Astrocyte (in vitro differentiated cells and primary cell): ENCODE measurements at regions not wholly inside any gene's neighbourhood (a gene's known extent, or its start where the extent isn't known, plus 50 kb on each side); places are given as distances from the start of the nearest gene placed in this dataset.
"Not testable (repeated sequence)": the region's sequence is repeated elsewhere in the genome, so short reads cannot be mapped to it uniquely, and the experiment has no call there.

Source experiments
- DNase-seq: peaks from one replicate; pipeline ENCODE4 v3.0.0-alpha.2; 2010; ENCODE audit warnings: low read depth
- FAIRE-seq: peaks from 2 replicates; lab custom pipeline; 2011; peaks lifted over from hg19 to GRCh38; lab: Jason Lieb, UNC
- H2AFZ ChIP-seq: 2 replicates; pipeline ENCODE4 v1.6.0; 2012; ENCODE audit warnings: low read depth, low read length, inconsistent platforms
- H3K27ac ChIP-seq: 2 replicates; pipeline ENCODE4 v1.5.1; 2011; ENCODE audit warnings: low read depth, low read length, inconsistent platforms
- H3K27me3 ChIP-seq: 2 replicates; pipeline ENCODE4 v1.6.0; 2011; ENCODE audit warnings: low read length, inconsistent platforms; ENCODE audit not compliant: insufficient read depth
- H3K36me3 ChIP-seq: 2 replicates; pipeline ENCODE4 v1.5.1; 2011; ENCODE audit warnings: low read length, inconsistent platforms; ENCODE audit not compliant: insufficient read depth
- H3K4me1 ChIP-seq: 2 replicates; pipeline ENCODE4 v1.5.1; 2011; ENCODE audit warnings: low read length, inconsistent platforms; ENCODE audit not compliant: insufficient read depth
- H3K4me2 ChIP-seq: 2 replicates; pipeline ENCODE4 v1.6.0; 2012; ENCODE audit warnings: low read length, inconsistent platforms
- H3K4me3 ChIP-seq: 2 replicates; pipeline ENCODE4 v1.5.1; 2011; ENCODE audit warnings: low read depth, mild to moderate bottlenecking, low read length, inconsistent platforms; ENCODE audit not compliant: insufficient read depth
- H3K79me2 ChIP-seq: 2 replicates; pipeline ENCODE4 v1.6.0; 2012; ENCODE audit warnings: mild to moderate bottlenecking, low read length, inconsistent platforms; ENCODE audit not compliant: insufficient read depth
- H3K9ac ChIP-seq: 2 replicates; pipeline ENCODE4 v1.6.0; 2012; ENCODE audit warnings: mild to moderate bottlenecking, low read length, inconsistent platforms
- H3K9me3 ChIP-seq: 2 replicates; pipeline ENCODE4 v1.5.1; 2012; ENCODE audit warnings: low read depth, mild to moderate bottlenecking, low read length, inconsistent platforms; ENCODE audit not compliant: insufficient read depth
- H4K20me1 ChIP-seq: 2 replicates; pipeline ENCODE4 v1.6.0; 2012; ENCODE audit warnings: low read length, inconsistent platforms; ENCODE audit not compliant: insufficient read depth
- H3K27ac Mint-ChIP-seq: one replicate; pipeline ENCODE4 v1.8.0; 2021; ENCODE audit warnings: mild to moderate bottlenecking, mixed read lengths; ENCODE audit not compliant: unreplicated experiment
- H3K27me3 Mint-ChIP-seq: one replicate; pipeline ENCODE4 v1.8.0; 2021; ENCODE audit warnings: low read depth, mixed read lengths; ENCODE audit not compliant: unreplicated experiment
- H3K36me3 Mint-ChIP-seq: one replicate; pipeline ENCODE4 v1.8.0; 2021; ENCODE audit warnings: low read depth, mixed read lengths; ENCODE audit not compliant: unreplicated experiment
- H3K4me1 Mint-ChIP-seq: one replicate; pipeline ENCODE4 v1.8.0; 2021; ENCODE audit warnings: low read depth, mixed read lengths; ENCODE audit not compliant: unreplicated experiment
- H3K4me3 Mint-ChIP-seq: one replicate; pipeline ENCODE4 v1.8.0; 2021; ENCODE audit warnings: mild to moderate bottlenecking, moderate library complexity, mixed read lengths; ENCODE audit not compliant: unreplicated experiment
- H3K9me3 Mint-ChIP-seq: one replicate; pipeline ENCODE4 v1.8.0; 2021; ENCODE audit warnings: mild to moderate bottlenecking, mixed read lengths; ENCODE audit not compliant: unreplicated experiment
- CTCF ChIP-seq: IDR thresholded peaks from 2 replicates; pipeline ENCODE4 v1.5.1; 2011; ENCODE audit warnings: low read depth, mild to moderate bottlenecking, inconsistent platforms, low read length, moderate library complexity; ENCODE audit not compliant: insufficient read depth
- EZH2 ChIP-seq: IDR thresholded peaks from 2 replicates; pipeline ENCODE4 v1.6.1; 2012; ENCODE audit warnings: mild to moderate bottlenecking, low read length, inconsistent platforms; ENCODE audit not compliant: insufficient read depth

GRCh38 chr19:27955485-27956480 lies 1257.2 kb downstream of the UQCRFS1 start:
- no peaks in the 10 kb centered on the region for H3K27me3 Mint-ChIP-seq
- no peaks in the 10 kb centered on the region for H3K36me3 Mint-ChIP-seq
- H3K4me1 Mint-ChIP-seq = no peaks in the 10 kb centered on the region
- DNase-seq (no peak), FAIRE-seq (no peak)
- H2AFZ ChIP-seq = no peak overlapping the region
- no peak overlapping the region for H3K4me3 ChIP-seq
- no peaks in the 10 kb centered on the region for H3K9me3 ChIP-seq
- no peaks in the 10 kb centered on the region for H3K27me3 ChIP-seq
- H3K4me3 Mint-ChIP-seq = no peak overlapping the region
- H3K4me2 ChIP-seq = no peak overlapping the region
- H3K9ac ChIP-seq = no peak overlapping the region
- no peak overlapping the region for H3K27ac Mint-ChIP-seq
- H3K4me1 ChIP-seq = no peaks in the 10 kb centered on the region
- no peaks in the 10 kb centered on the region for H3K79me2 ChIP-seq
- H3K27ac ChIP-seq = no peak overlapping the region
- no peaks in the 10 kb centered on the region for H4K20me1 ChIP-seq
- TF ChIP-seq EZH2 (no peak), CTCF (no peak)
- H3K9me3 Mint-ChIP-seq = no peaks in the 10 kb centered on the region
- no peaks in the 10 kb centered on the region for H3K36me3 ChIP-seq

- H3K36me3 Mint-ChIP-seq, H3K27ac ChIP-seq, H3K9me3 ChIP-seq, H3K27ac Mint-ChIP-seq, H3K4me3 ChIP-seq, H3K4me2 ChIP-seq, FAIRE-seq, H3K27me3 ChIP-seq, H3K27me3 Mint-ChIP-seq, H3K36me3 ChIP-seq, H4K20me1 ChIP-seq, H3K79me2 ChIP-seq, H2AFZ ChIP-seq, H3K9ac ChIP-seq, H3K4me1 Mint-ChIP-seq, H3K4me3 Mint-ChIP-seq, DNase-seq, H3K4me1 ChIP-seq: not testable (repeated sequence)
- H3K9me3 Mint-ChIP-seq = peaks cover 10% of the 10 kb centered on the region
Measured at GRCh38 chr19:27942607-27943006, 1270.3 kb downstream of the UQCRFS1 start.

GRCh38 chr19:27936139-27936538 lies 1276.8 kb downstream of the UQCRFS1 start:
- H3K36me3 Mint-ChIP-seq = no peaks in the 10 kb centered on the region
- no peak overlapping the region for H3K4me2 ChIP-seq
- H3K27ac Mint-ChIP-seq = no peak overlapping the region
- H3K27me3 Mint-ChIP-seq = peaks cover 4% of the 10 kb centered on the region
- no peak for DNase-seq
- no peak overlapping the region for H2AFZ ChIP-seq
- TF ChIP-seq CTCF = no peak
- no peak for TF ChIP-seq EZH2
- H3K9me3 Mint-ChIP-seq = peaks cover 1% of the 10 kb centered on the region
- no peaks in the 10 kb centered on the region for H4K20me1 ChIP-seq
- no peaks in the 10 kb centered on the region for H3K4me1 ChIP-seq
- FAIRE-seq = no peak
- H3K36me3 ChIP-seq = no peaks in the 10 kb centered on the region
- H3K27me3 ChIP-seq = no peaks in the 10 kb centered on the region
- no peak overlapping the region for H3K9ac ChIP-seq
- H3K4me3 ChIP-seq = no peak overlapping the region
- H3K4me3 Mint-ChIP-seq = no peak overlapping the region
- no peaks in the 10 kb centered on the region for H3K9me3 ChIP-seq
- no peak overlapping the region for H3K27ac ChIP-seq
- H3K79me2 ChIP-seq = no peaks in the 10 kb centered on the region
- no peaks in the 10 kb centered on the region for H3K4me1 Mint-ChIP-seq
